ENCODE measurements at regions not wholly inside any gene's neighbourhood (a gene's known extent, or its start where the extent isn't known, plus 50 kb on each side); places are given as distances from the start of the nearest gene placed in this dataset.

DNA sequence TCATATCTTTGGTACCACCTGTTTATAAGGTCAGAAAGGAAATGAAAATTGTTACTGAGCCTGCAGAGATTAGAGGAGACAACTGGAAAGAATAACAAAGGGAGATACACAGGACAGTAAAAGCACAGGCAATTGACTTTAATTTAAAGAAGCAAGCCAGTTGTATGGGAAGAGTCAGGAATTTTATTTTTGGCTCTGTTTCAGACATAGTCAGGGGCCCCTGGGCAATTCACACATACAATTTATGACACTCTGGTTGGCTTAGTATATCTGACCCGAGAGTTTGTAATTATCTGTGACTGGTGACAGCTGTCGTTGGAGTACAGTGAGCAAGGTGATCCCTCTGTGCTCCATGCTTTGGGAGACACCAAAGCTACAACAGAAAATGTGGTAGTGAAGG lies 591.9 kb upstream of the NECTIN3 start:
- TF ChIP-seq POLR2A (IDR thresholded peaks at IDR 0.05), result no peak
- TF ChIP-seq, protein P1, sequence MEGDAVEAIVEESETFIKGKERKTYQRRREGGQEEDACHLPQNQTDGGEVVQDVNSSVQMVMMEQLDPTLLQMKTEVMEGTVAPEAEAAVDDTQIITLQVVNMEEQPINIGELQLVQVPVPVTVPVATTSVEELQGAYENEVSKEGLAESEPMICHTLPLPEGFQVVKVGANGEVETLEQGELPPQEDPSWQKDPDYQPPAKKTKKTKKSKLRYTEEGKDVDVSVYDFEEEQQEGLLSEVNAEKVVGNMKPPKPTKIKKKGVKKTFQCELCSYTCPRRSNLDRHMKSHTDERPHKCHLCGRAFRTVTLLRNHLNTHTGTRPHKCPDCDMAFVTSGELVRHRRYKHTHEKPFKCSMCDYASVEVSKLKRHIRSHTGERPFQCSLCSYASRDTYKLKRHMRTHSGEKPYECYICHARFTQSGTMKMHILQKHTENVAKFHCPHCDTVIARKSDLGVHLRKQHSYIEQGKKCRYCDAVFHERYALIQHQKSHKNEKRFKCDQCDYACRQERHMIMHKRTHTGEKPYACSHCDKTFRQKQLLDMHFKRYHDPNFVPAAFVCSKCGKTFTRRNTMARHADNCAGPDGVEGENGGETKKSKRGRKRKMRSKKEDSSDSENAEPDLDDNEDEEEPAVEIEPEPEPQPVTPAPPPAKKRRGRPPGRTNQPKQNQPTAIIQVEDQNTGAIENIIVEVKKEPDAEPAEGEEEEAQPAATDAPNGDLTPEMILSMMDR (IDR thresholded peaks at IDR 0.05), result no peak

All from uterus (tissue), 2 donors.